GM20431 (cell line): ENCODE measurements at regions not wholly inside any gene's neighbourhood (a gene's known extent, or its start where the extent isn't known, plus 50 kb on each side); places are given as distances from the start of the nearest gene placed in this dataset.

Experiments used
- in situ Hi-C: fragments of 300-500 bp; cut with MseI, MboI; formaldehyde crosslinking; loops from one replicate; pipeline ENCODE4 v1.15.0; 2020; ENCODE audit warnings: low sequenced_read_pairs; ENCODE audit not compliant: unreplicated experiment

- in situ Hi-C loops, result no loop called here
These were observed 49.7 kb downstream of the GLI2 start for GRCh38 chr2:120785228-120785966.

- in situ Hi-C loops, result no loop called here
These were observed 50.6 kb downstream of the GLI2 start for GRCh38 chr2:120786038-120786960.

- in situ Hi-C loops, result no loop called here
These were observed 51.6 kb downstream of the GLI2 start for GRCh38 chr2:120787111-120787821.

GRCh38 chr2:120787822-120788700 lies 52.4 kb downstream of the GLI2 start:
- in situ Hi-C loops, result no loop called here

- in situ Hi-C loops, result no loop called here
These were observed 55.7 kb downstream of the GLI2 start for GRCh38 chr2:120791243-120791961.

- in situ Hi-C loops, result no loop called here
These were observed 56.3 kb downstream of the GLI2 start for GRCh38 chr2:120791962-120792297.

GRCh38 chr2:120793682-120794403 lies 58.2 kb downstream of the GLI2 start:
- in situ Hi-C loops, result no loop called here

- in situ Hi-C loops, result no loop called here
These were observed 59.0 kb downstream of the GLI2 start for GRCh38 chr2:120794716-120795115.

GRCh38 chr2:120796094-120796493 lies 60.4 kb downstream of the GLI2 start:
- in situ Hi-C loops, result no loop called here

- in situ Hi-C loops, result no loop called here
These were observed 62.0 kb downstream of the GLI2 start for GRCh38 chr2:120797421-120798221.

GRCh38 chr2:120798567-120799247 lies 63.0 kb downstream of the GLI2 start:
- in situ Hi-C loops, result no loop called here

GRCh38 chr2:120802158-120802557 lies 66.5 kb downstream of the GLI2 start:
- in situ Hi-C loops, result no loop called here

GRCh38 chr2:120802867-120803484 lies 67.3 kb downstream of the GLI2 start:
- in situ Hi-C loops, result no loop called here

- in situ Hi-C loops, result no loop called here
These were observed 68.2 kb downstream of the GLI2 start for GRCh38 chr2:120803764-120804335.

GRCh38 chr2:120804459-120804858 lies 68.8 kb downstream of the GLI2 start:
- in situ Hi-C loops, result no loop called here

GRCh38 chr2:120805011-120805410 lies 69.3 kb downstream of the GLI2 start:
- in situ Hi-C loops, result no loop called here
